ENCODE measurements at regions not wholly inside any gene's neighbourhood (a gene's known extent, or its start where the extent isn't known, plus 50 kb on each side); places are given as distances from the start of the nearest gene placed in this dataset.
"Not testable (repeated sequence)": the region's sequence is repeated elsewhere in the genome, so short reads cannot be mapped to it uniquely, and the experiment has no call there.

GRCh38 chr5:160498441-160499043 lies 76.9 kb downstream of the PTTG1 start:
- not testable (repeated sequence) for TF ChIP-seq POLR2A, CTCF (IDR thresholded peaks at IDR 0.05)

Measured in right lobe of liver (tissue), 4 donors.